ENCODE measurements at regions not wholly inside any gene's neighbourhood (a gene's known extent, or its start where the extent isn't known, plus 50 kb on each side); places are given as distances from the start of the nearest gene placed in this dataset.

DNA sequence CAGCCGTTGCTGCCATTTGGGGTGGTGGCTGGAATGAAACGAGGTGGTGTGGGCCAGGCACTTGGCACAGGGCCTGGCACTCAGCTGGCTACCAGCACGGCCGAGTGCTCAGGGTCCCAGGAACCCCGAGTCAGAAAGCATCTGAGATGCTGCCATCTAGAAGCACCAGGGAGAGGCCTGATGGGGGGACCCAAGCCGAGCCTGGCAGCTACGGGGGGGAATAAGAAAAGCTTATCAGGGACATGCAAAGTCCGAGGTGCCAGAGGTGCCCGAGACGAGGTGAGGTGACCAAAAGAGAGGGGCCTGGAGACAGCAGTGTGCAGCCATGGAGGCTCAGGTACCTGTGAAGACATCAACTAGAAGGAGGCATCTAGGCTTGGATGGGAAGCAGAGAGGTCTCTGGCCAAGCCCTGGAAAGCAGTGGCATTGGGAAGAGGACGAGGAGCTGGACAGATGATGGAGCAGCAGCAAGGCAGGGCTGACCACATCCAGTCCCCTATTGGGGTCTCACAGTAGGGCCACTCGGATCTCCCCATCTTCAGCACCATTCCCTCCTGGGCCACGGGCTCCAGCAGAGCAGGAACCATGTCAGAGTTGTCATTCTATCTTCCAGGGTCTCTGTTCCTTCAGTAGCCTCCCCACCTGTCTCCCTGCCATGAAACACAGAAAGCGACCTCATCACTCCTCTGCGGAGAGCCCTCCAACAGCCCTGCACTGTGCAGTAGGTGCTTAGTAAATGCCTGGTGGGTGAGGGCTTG lies 59.3 kb upstream of the DIO3 start:
- H3K4me3 ChIP-seq (ENCODE audit: low read depth, low read length), result no peak overlapping the region
- DNase-seq (ENCODE audit: low read depth), result no peak

DNA sequence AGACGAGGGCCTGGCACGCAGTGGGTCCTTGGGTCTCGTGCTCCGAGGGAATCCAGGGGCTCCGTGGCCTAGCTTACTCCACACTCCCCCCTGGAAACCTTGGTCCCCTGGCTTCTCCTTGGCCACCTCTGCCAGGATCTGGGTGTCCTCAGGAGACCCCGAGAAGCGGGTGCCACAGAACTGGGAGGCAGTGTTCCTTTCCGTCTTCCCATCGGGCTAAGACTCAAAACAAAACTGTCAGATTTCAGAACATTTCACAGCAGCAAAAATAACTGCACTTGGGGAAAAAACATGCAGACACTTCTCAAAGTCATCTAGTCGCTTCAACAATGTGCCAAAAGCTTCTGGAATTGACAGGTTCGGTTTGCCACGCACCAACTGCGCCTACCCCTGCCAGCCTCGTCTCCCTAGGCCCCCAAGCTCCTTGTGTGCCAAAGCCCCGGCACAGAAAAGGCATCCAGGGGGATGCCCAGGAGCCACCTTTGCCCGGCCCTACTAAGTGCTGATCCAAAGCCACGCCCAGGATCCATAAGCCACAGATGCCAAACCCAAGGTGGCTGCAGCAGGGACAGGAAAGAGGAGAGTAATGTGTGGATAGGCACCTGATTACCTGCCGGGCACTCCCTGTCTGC lies 58.4 kb upstream of the DIO3 start:
- no peak for DNase-seq (ENCODE audit: low read depth)

DNA sequence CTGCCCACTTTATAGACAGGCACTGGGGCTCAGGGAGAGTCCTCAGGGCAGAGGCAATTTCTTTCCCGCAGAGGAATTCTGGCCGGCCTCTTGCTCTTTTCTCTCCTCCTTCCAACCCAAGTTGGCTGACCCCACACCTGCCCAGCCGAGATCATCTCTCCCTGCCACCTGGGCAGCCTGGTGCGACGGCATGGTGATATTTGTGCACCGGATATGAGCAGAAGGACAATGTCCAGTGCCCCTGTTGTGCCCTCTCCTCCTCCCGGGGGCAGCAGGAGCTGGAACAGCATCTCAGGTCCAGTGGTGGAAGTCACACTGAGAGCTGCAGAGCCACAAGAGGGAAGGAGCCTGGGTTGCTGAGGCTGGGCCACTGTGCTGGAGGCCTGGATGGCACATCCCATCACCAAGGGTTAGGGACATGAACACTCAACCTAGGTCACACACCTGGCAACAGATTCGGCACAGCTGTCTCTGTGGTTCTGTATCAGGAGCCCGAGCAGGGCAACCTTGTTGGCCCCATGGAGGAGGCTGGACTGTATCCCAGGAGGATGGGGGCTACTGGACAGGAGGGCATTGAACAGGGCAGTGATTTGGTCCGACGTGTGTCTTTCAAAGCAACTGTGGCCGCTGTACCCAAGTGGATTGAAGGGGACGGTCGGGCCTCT lies 57.7 kb upstream of the DIO3 start:
- DNase-seq (ENCODE audit: low read depth), result no peak
- H3K4me3 ChIP-seq (ENCODE audit: low read depth, low read length), result no peak overlapping the region

More for the DNA sequence above, 58.4 kb upstream of the DIO3 start:
- H3K4me3 ChIP-seq (ENCODE audit: low read depth, low read length), result no peak overlapping the region

- DNase-seq (ENCODE audit: low read depth), result no peak
- no peak overlapping the region for H3K4me3 ChIP-seq (ENCODE audit: low read depth, low read length)
These were observed 57.0 kb upstream of the DIO3 start for GRCh38 chr14:101504096-101504948.

GRCh38 chr14:101505236-101505970 lies 55.9 kb upstream of the DIO3 start:
- no peak for DNase-seq (ENCODE audit: low read depth)
- no peak overlapping the region for H3K4me3 ChIP-seq (ENCODE audit: low read depth, low read length)

DNA sequence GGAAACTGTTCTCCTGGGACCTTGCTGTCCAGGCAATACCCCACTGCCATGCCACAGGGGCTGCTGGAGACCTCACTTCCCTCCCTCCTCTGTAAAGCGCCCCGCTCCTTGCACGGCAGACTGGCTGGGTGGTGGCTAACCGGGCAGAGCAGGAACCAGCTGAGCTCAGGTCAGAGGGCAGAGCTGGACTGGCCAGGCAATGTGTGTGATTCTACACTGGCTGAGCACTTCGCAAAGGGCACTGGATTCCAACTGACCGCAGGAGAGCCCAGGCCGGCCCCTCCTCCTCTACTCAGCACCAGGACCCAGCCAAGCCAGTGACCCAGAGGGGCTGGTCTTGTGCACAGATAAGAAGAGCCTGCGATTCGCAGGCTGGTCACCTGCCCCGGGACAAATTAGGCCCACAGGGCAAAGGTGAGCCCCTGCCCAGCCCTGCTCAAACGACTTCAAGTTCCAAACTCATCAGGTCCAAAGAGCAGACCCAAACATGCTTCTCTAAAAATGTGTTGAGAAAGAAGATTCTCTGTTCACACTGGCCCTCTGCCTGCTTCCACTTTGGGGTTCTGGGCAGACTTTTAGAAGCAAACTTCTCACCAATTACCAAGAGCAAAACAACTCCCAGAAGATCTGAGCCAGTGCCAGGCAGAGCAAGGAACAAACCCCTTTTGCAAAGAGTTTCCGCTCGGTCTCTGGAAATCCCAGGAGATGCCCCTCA lies 54.9 kb upstream of the DIO3 start:
- no peak overlapping the region for H3K4me3 ChIP-seq (ENCODE audit: low read depth, low read length)
- DNase-seq (ENCODE audit: low read depth), result no peak

- DNase-seq (ENCODE audit: low read depth), result no peak
- no peak overlapping the region for H3K4me3 ChIP-seq (ENCODE audit: low read depth, low read length)
These were observed 54.1 kb upstream of the DIO3 start for GRCh38 chr14:101506926-101507835.

DNA sequence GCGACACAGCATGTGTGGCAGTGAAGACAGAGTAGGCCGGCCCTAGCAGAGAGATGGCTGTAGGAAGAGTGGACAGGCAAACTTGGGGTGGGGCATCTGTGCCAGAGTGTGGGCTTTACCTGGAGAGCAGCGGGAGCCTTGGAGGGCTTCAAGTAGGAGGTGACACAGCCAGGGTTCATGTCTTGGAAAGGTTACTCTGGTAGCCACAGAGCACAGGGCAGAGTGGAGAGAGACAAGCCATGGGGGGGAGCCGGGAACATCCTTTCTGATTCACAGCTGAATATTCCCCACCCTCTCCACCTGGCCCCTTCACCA lies 53.5 kb upstream of the DIO3 start:
- no peak overlapping the region for H3K4me3 ChIP-seq (ENCODE audit: low read depth, low read length)
- DNase-seq (ENCODE audit: low read depth), result no peak

- DNase-seq (ENCODE audit: low read depth), result no peak
- H3K4me3 ChIP-seq (ENCODE audit: low read depth, low read length), result no peak overlapping the region
These were observed 52.9 kb upstream of the DIO3 start for GRCh38 chr14:101508196-101508947.

- no peak overlapping the region for H3K4me3 ChIP-seq (ENCODE audit: low read depth, low read length)
- DNase-seq (ENCODE audit: low read depth), result no peak
These were observed 52.2 kb upstream of the DIO3 start for GRCh38 chr14:101508948-101509729.

- DNase-seq (ENCODE audit: low read depth), result no peak
- H3K4me3 ChIP-seq (ENCODE audit: low read depth, low read length), result no peak overlapping the region
These were observed 51.4 kb upstream of the DIO3 start for GRCh38 chr14:101509730-101510371.

GRCh38 chr14:101511199-101511598 lies 50.1 kb upstream of the DIO3 start:
- no peak overlapping the region for H3K4me3 ChIP-seq (ENCODE audit: low read depth, low read length)
- DNase-seq (ENCODE audit: low read depth), result no peak

All from skeletal muscle cell (primary cell).